ENCODE measurements at regions not wholly inside any gene's neighbourhood (a gene's known extent, or its start where the extent isn't known, plus 50 kb on each side); places are given as distances from the start of the nearest gene placed in this dataset.

DNA sequence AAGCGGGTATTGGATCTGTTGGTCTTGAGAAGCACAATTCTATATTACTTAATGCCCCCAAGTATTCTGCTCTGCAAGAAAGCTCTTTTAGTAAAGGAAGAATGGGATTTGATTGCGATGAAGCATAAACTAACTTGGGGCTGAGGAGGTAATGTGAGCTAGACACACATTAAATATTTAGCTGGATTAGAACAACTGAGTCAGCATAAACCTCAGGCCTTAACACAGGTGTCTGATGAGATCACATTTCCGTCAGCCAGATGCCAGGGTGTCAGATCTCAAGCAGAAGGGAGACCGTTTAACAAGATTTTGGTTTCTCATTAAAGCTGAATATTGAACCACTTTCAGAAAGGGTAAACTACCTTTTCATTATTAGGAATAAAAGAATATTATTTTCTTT lies 94.5 kb downstream of the GYPC start:
- TF ChIP-seq, protein P1, sequence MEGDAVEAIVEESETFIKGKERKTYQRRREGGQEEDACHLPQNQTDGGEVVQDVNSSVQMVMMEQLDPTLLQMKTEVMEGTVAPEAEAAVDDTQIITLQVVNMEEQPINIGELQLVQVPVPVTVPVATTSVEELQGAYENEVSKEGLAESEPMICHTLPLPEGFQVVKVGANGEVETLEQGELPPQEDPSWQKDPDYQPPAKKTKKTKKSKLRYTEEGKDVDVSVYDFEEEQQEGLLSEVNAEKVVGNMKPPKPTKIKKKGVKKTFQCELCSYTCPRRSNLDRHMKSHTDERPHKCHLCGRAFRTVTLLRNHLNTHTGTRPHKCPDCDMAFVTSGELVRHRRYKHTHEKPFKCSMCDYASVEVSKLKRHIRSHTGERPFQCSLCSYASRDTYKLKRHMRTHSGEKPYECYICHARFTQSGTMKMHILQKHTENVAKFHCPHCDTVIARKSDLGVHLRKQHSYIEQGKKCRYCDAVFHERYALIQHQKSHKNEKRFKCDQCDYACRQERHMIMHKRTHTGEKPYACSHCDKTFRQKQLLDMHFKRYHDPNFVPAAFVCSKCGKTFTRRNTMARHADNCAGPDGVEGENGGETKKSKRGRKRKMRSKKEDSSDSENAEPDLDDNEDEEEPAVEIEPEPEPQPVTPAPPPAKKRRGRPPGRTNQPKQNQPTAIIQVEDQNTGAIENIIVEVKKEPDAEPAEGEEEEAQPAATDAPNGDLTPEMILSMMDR (IDR thresholded peaks at IDR 0.05) = no peak
- no peak for TF ChIP-seq POLR2A (IDR thresholded peaks at IDR 0.05)

Measured in right lobe of liver (tissue), 4 donors.